Esophagus squamous epithelium (tissue), 5 donors: ENCODE measurements at regions not wholly inside any gene's neighbourhood (a gene's known extent, or its start where the extent isn't known, plus 50 kb on each side); places are given as distances from the start of the nearest gene placed in this dataset.

Experiments
- DNase-seq: peaks from one replicate; lab custom pipeline; 2025; lab: John Stamatoyannopoulos, UW
- H3K27ac ChIP-seq, 4 donors: fragments of 200-600 bp; sonication (generic); one replicate each; pipeline ENCODE4 v1.5.1; 2016 to 2019; ENCODE audit warnings: mild to moderate bottlenecking in 1 of 4
- H3K27me3 ChIP-seq, 4 donors: fragments of 200-600 bp; sonication (generic); 1 replicate in 3 of 4; 2 replicates in 1 of 4; pipeline versions ENCODE4 v1.5.1 to v1.6.0; 2017 to 2021; ENCODE audit warnings: antibody characterized with exemption in 1 of 4
- H3K36me3 ChIP-seq, 3 donors: fragments of 200-600 bp; sonication (generic); one replicate each; pipeline ENCODE4 v1.5.1; 2016 to 2019
- H3K4me1 ChIP-seq, 3 donors: fragments of 200-600 bp; sonication (generic); one replicate each; pipeline ENCODE4 v1.5.1; 2017 to 2019
- H3K4me3 ChIP-seq, 4 donors: fragments of 200-600 bp; sonication (generic); 1 replicate in 3 of 4; 2 replicates in 1 of 4; pipeline ENCODE4 v1.5.1; 2016 to 2019; ENCODE audit warnings: mild to moderate bottlenecking in 2 of 4, moderate library complexity in 1 of 4
- H3K9me3 ChIP-seq, 3 donors: fragments of 200-600 bp; sonication (generic); one replicate each; pipeline ENCODE4 v1.5.1; 2016 to 2019
- CTCF ChIP-seq, 6 experiments: fragments of 450-650 bp in 4 of 6; fragments of 200-600 bp in 2 of 6; sonication (generic) in 2 of 6; IDR thresholded peaks; one replicate each; pipeline ENCODE4 v1.5.1; 2016 to 2019; ENCODE audit warnings: antibody characterized with exemption in 6 of 6, mild to moderate bottlenecking in 4 of 6, moderate library complexity in 4 of 6
- POLR2A ChIP-seq, 4 donors: fragments of 450-650 bp; IDR thresholded peaks; one replicate each; pipeline ENCODE4 v1.6.1; 2017; ENCODE audit warnings: antibody characterized with exemption in 4 of 4, mild to moderate bottlenecking in 4 of 4, moderate library complexity in 3 of 4
- WGBS, 2 donors: methylation state at CpG; one replicate each; pipeline ENCODE4 v1.1.5; 2018; 5-methylcytosine and 5-hydroxymethylcytosine counted together
- intact Hi-C: fragments of 100-400 bp; cut with DNase I; formaldehyde crosslinking; loops from one replicate; pipeline ENCODE4 v1.15.0; 2022
- donor health status: DM: yes; HTN: yes; CAD: no.

- Histone ChIP-seq H3K27ac (no peak overlapping the region), H3K36me3 (no peaks in the 10 kb centered on the region), H3K9me3 (no peaks in the 10 kb centered on the region), H3K4me3 (no peak overlapping the region), H3K27me3 (no peaks in the 10 kb centered on the region), H3K4me1 (no peaks in the 10 kb centered on the region)
- 50 to 71% methylated on average over 1 of the region's 1 CpG for WGBS, 2 donors
- TF ChIP-seq CTCF (IDR thresholded peaks at IDR 0.05), result no peak
- TF ChIP-seq POLR2A (IDR thresholded peaks at IDR 0.05), result no peak
- intact Hi-C loops, result no loop called here
- DNase-seq, result no peak
Measured at GRCh38 chr3:168295027-168295426, 199.3 kb upstream of the GOLIM4 start.

GRCh38 chr3:168292296-168292695 lies 196.6 kb upstream of the GOLIM4 start:
- intact Hi-C loops, result no loop called here
- H3K27me3 ChIP-seq, result no peaks in the 10 kb centered on the region
- no peak overlapping the region for H3K27ac ChIP-seq
- H3K36me3 ChIP-seq, result no peaks in the 10 kb centered on the region
- H3K4me3 ChIP-seq, result no peak overlapping the region
- TF ChIP-seq POLR2A (IDR thresholded peaks at IDR 0.05), result no peak
- TF ChIP-seq CTCF (IDR thresholded peaks at IDR 0.05), result no peak
- no peaks in the 10 kb centered on the region for H3K4me1 ChIP-seq
- no peak for DNase-seq
- no peaks in the 10 kb centered on the region for H3K9me3 ChIP-seq

- Histone ChIP-seq H3K9me3 (no peaks in the 10 kb centered on the region), H3K27me3 (no peaks in the 10 kb centered on the region), H3K4me3 (no peak overlapping the region), H3K27ac (no peak overlapping the region), H3K36me3 (no peaks in the 10 kb centered on the region), H3K4me1 (no peaks in the 10 kb centered on the region)
- DNase-seq, result no peak
- TF ChIP-seq CTCF (IDR thresholded peaks at IDR 0.05) (no peak), POLR2A (IDR thresholded peaks at IDR 0.05) (no peak)
- WGBS, 2 donors, result 61 to 71% methylated on average over 4 of the region's 4 CpGs
- intact Hi-C loops, result no loop called here
Measured at GRCh38 chr3:168289471-168290008, 193.8 kb upstream of the GOLIM4 start.

GRCh38 chr3:168288511-168289401 lies 193.0 kb upstream of the GOLIM4 start:
- no peak for TF ChIP-seq CTCF (IDR thresholded peaks at IDR 0.05)
- no peak for TF ChIP-seq POLR2A (IDR thresholded peaks at IDR 0.05)
- 67 to 68% methylated on average over 5 of the region's 5 CpGs for WGBS, 2 donors
- Histone ChIP-seq H3K9me3 (no peaks in the 10 kb centered on the region), H3K4me1 (no peaks in the 10 kb centered on the region), H3K4me3 (no peak overlapping the region), H3K27me3 (no peaks in the 10 kb centered on the region), H3K36me3 (no peaks in the 10 kb centered on the region), H3K27ac (no peak overlapping the region)
- intact Hi-C loops, result no loop called here
- DNase-seq, result no peak

GRCh38 chr3:168285506-168285905 lies 189.8 kb upstream of the GOLIM4 start:
- WGBS, 2 donors, result 74 to 85% methylated on average over 2 of the region's 2 CpGs
- Histone ChIP-seq H3K27ac (no peak overlapping the region), H3K4me1 (no peaks in the 10 kb centered on the region), H3K36me3 (no peaks in the 10 kb centered on the region), H3K27me3 (no peaks in the 10 kb centered on the region), H3K9me3 (no peaks in the 10 kb centered on the region), H3K4me3 (no peak overlapping the region)
- TF ChIP-seq CTCF (IDR thresholded peaks at IDR 0.05), result no peak
- TF ChIP-seq POLR2A (IDR thresholded peaks at IDR 0.05), result no peak
- intact Hi-C loops, result no loop called here
- no peak for DNase-seq
